H9 (cell line): ENCODE measurements at regions not wholly inside any gene's neighbourhood (a gene's known extent, or its start where the extent isn't known, plus 50 kb on each side); places are given as distances from the start of the nearest gene placed in this dataset.

ENCODE experiments used
- DNase-seq: peaks from one replicate; pipeline ENCODE4 v3.0.0-alpha.2; 2017
- H2AFZ ChIP-seq: one replicate; pipeline ENCODE4 v1.6.1; 2013; ENCODE audit warnings: mild to moderate bottlenecking, low read length, control low read depth, moderate library complexity
- H2AK5ac ChIP-seq: 2 replicates; pipeline ENCODE4 v1.6.1; 2013; ENCODE audit warnings: low read length, control low read depth, mixed read lengths; ENCODE audit not compliant: insufficient read length
- H2BK120ac ChIP-seq: one replicate; pipeline ENCODE4 v1.6.1; 2013; ENCODE audit warnings: low read depth, mild to moderate bottlenecking, low read length, control low read depth, inconsistent platforms; ENCODE audit not compliant: poor library complexity, severe bottlenecking
- H2BK12ac ChIP-seq: 2 replicates; pipeline ENCODE4 v1.6.1; 2013; ENCODE audit warnings: low read length, control low read depth, mixed read lengths, low read depth; ENCODE audit not compliant: insufficient read length
- H2BK15ac ChIP-seq: 2 replicates; pipeline ENCODE4 v1.6.1; 2013; ENCODE audit warnings: low read depth, low read length, control low read depth
- H2BK20ac ChIP-seq: one replicate; pipeline ENCODE4 v1.6.1; 2013; ENCODE audit warnings: low read depth, mild to moderate bottlenecking, low read length, control low read depth, inconsistent platforms; ENCODE audit not compliant: poor library complexity, severe bottlenecking
- H2BK5ac ChIP-seq: 2 replicates; pipeline ENCODE4 v1.6.1; 2013; ENCODE audit warnings: low read length, control low read depth, mixed read lengths; ENCODE audit not compliant: insufficient read length
- H3K14ac ChIP-seq: 2 replicates; pipeline ENCODE4 v1.6.1; 2013; ENCODE audit warnings: low read length, control low read depth; ENCODE audit not compliant: insufficient read depth
- H3K18ac ChIP-seq: 2 replicates; pipeline ENCODE4 v1.6.1; 2013; ENCODE audit warnings: low read depth, mild to moderate bottlenecking, mixed read lengths, low read length, control low read depth; ENCODE audit not compliant: insufficient read length
- H3K23ac ChIP-seq: 2 replicates; pipeline ENCODE4 v1.6.1; 2013; ENCODE audit warnings: low read length, control low read depth, mixed read lengths, low read depth; ENCODE audit not compliant: insufficient read length
- H3K23me2 ChIP-seq: 2 replicates; pipeline ENCODE4 v1.6.1; 2013; ENCODE audit warnings: low read depth, mild to moderate bottlenecking, mixed read lengths, low read length, control low read depth; ENCODE audit not compliant: insufficient read length, poor library complexity, severe bottlenecking
- H3K27ac ChIP-seq: 2 replicates; pipeline ENCODE4 v1.5.1; 2013; ENCODE audit warnings: low read length, control low read depth, mixed read lengths, low read depth; ENCODE audit not compliant: insufficient read length
- H3K27me3 ChIP-seq: 2 replicates; pipeline ENCODE4 v1.6.1; 2013; ENCODE audit warnings: low read length, control low read depth, inconsistent platforms; ENCODE audit not compliant: insufficient read depth
- H3K4ac ChIP-seq: 2 replicates; pipeline ENCODE4 v1.6.1; 2013; ENCODE audit warnings: low read depth, mild to moderate bottlenecking, control low read depth, inconsistent platforms, low read length, moderate library complexity
- H3K4me1 ChIP-seq: 2 replicates; pipeline ENCODE4 v1.6.1; 2013; ENCODE audit warnings: low read length, control low read depth, inconsistent platforms; ENCODE audit not compliant: insufficient read depth
- H3K4me2 ChIP-seq: 2 replicates; pipeline ENCODE4 v1.6.1; 2013; ENCODE audit warnings: low read length, control low read depth, mixed read lengths; ENCODE audit not compliant: insufficient read length, insufficient read depth
- H3K56ac ChIP-seq: 2 replicates; pipeline ENCODE4 v1.6.1; 2013; ENCODE audit warnings: low read depth, mild to moderate bottlenecking, mixed read lengths, low read length, control low read depth; ENCODE audit not compliant: insufficient read length
- H3K79me1 ChIP-seq: 2 replicates; pipeline ENCODE4 v1.6.1; 2013; ENCODE audit warnings: low read depth, mild to moderate bottlenecking, moderate library complexity, low read length, control low read depth, inconsistent platforms; ENCODE audit not compliant: insufficient read depth, poor library complexity, severe bottlenecking
- H3K79me2 ChIP-seq: 2 replicates; pipeline ENCODE4 v1.6.1; 2013; ENCODE audit warnings: low read length, control low read depth, inconsistent platforms; ENCODE audit not compliant: insufficient read depth
- H3K9ac ChIP-seq: 2 replicates; pipeline ENCODE4 v1.6.1; 2013; ENCODE audit warnings: low read length, control low read depth, mixed read lengths; ENCODE audit not compliant: insufficient read length; ENCODE audit errors: extremely low read depth
- H3K9me3 ChIP-seq: one replicate; pipeline ENCODE4 v1.6.1; 2013; ENCODE audit warnings: low read depth, low read length, inconsistent platforms; ENCODE audit not compliant: control insufficient read depth
- H3T11ph ChIP-seq: one replicate; pipeline ENCODE4 v1.6.1; 2013; ENCODE audit warnings: mild to moderate bottlenecking, low read length, control low read depth, inconsistent platforms
- H4K20me1 ChIP-seq: one replicate; pipeline ENCODE4 v1.6.1; 2013; ENCODE audit not compliant: control insufficient read depth, insufficient read length, insufficient read depth
- H4K5ac ChIP-seq: 2 replicates; pipeline ENCODE4 v1.6.1; 2013; ENCODE audit warnings: low read depth, mild to moderate bottlenecking, mixed read lengths, low read length, control low read depth; ENCODE audit not compliant: insufficient read length
- H4K8ac ChIP-seq: replicated peaks from 2 replicates; pipeline ENCODE4 v1.6.1; 2013; ENCODE audit warnings: low read length, control low read depth, mixed read lengths, low read depth; ENCODE audit not compliant: insufficient read length
- H4K91ac ChIP-seq: 2 replicates; pipeline ENCODE4 v1.6.1; 2013; ENCODE audit warnings: low read depth, mild to moderate bottlenecking, moderate library complexity, mixed read lengths, low read length, control low read depth; ENCODE audit not compliant: insufficient read length
- H3K27ac Mint-ChIP-seq, 3 experiments: 2 replicates in 2 of 3; 3 replicates in 1 of 3; pipeline ENCODE4 v1.8.0; 2020 to 2021; ENCODE audit warnings: mixed read lengths in 3 of 3, mild to moderate bottlenecking in 1 of 3, moderate library complexity in 1 of 3
- H3K27me3 Mint-ChIP-seq: 2 replicates; pipeline ENCODE4 v1.8.0; 2021; ENCODE audit warnings: low read depth, mild to moderate bottlenecking, moderate library complexity, mixed read lengths
- H3K36me3 Mint-ChIP-seq, 3 experiments: 2 replicates in 2 of 3; 3 replicates in 1 of 3; pipeline ENCODE4 v1.8.0; 2020 to 2021; ENCODE audit warnings: low read depth in 3 of 3, mixed read lengths in 3 of 3; ENCODE audit not compliant: insufficient read depth in 1 of 3
- H3K4me1 Mint-ChIP-seq, 2 experiments: 2 replicates each; pipeline ENCODE4 v1.8.0; 2020; ENCODE audit warnings: mixed read lengths in 2 of 2
- H3K4me3 Mint-ChIP-seq, 2 experiments: 2 replicates in 1 of 2; 3 replicates in 1 of 2; pipeline ENCODE4 v1.8.0; 2020 to 2021; ENCODE audit warnings: mild to moderate bottlenecking in 2 of 2, mixed read lengths in 2 of 2, moderate library complexity in 1 of 2
- H3K9me3 Mint-ChIP-seq, 2 experiments: 2 replicates in 1 of 2; 3 replicates in 1 of 2; pipeline ENCODE4 v1.8.0; 2020; ENCODE audit warnings: mild to moderate bottlenecking in 2 of 2, mixed read lengths in 2 of 2, moderate library complexity in 1 of 2
- CTCF ChIP-seq: fragments of 200-600 bp; sonication (generic); conservative IDR thresholded peaks from 3 replicates; pipeline ENCODE4 v1.8.0; 2021; ENCODE audit warnings: antibody characterized with exemption, mild to moderate bottlenecking
- WGBS: extraction: QIAGEN DNeasy Blood & Tissue Kit; methylation state at CpG from one replicate; pipeline ENCODE4 v1.1.7; 2013; ENCODE audit warnings: missing lambda C conversion rate, low lambda C conversion rate, mixed read lengths; ENCODE audit not compliant: insufficient read length; ENCODE audit errors: extremely low coverage; 5-methylcytosine and 5-hydroxymethylcytosine counted together

GRCh38 chr2:188721784-188722183, 252.4 kb upstream of the COL3A1 start:
- Histone ChIP-seq H3K23me2 (no peaks in the 10 kb centered on the region), H3K4me2 (no peak overlapping the region), H3K79me2 (no peaks in the 10 kb centered on the region), H3K18ac (no peak overlapping the region), H4K91ac (no peak overlapping the region), H2AFZ (no peak overlapping the region), H2BK5ac (no peak overlapping the region), H4K8ac (no peak overlapping the region), H3K56ac (no peak overlapping the region), H2BK15ac (no peak overlapping the region), H4K20me1 (no peaks in the 10 kb centered on the region), H3K4ac (no peak overlapping the region), H3K27me3 (no peaks in the 10 kb centered on the region), H3K23ac (no peak overlapping the region), H2AK5ac (no peak overlapping the region), H4K5ac (no peak overlapping the region), H3K14ac (no peak overlapping the region), H2BK120ac (no peak overlapping the region), H3T11ph (no peak overlapping the region), H3K9ac (no peak overlapping the region), H3K79me1 (no peaks in the 10 kb centered on the region), H2BK20ac (no peak overlapping the region), H2BK12ac (no peak overlapping the region), H3K27ac (no peak overlapping the region), H3K4me1 (no peaks in the 10 kb centered on the region), H3K9me3 (no peaks in the 10 kb centered on the region)
- Mint-ChIP-seq H3K4me1 (no peaks in the 10 kb centered on the region), H3K27me3 (no peaks in the 10 kb centered on the region), H3K27ac (no peak overlapping the region), H3K9me3 (no peaks in the 10 kb centered on the region), H3K36me3 (no peaks in the 10 kb centered on the region), H3K4me3 (no peak overlapping the region)
- no peak for DNase-seq
- no CpG with 5 or more reads among the region's 3 CpGs for WGBS
- no peak for TF ChIP-seq CTCF
